ENCODE measurements at regions not wholly inside any gene's neighbourhood (a gene's known extent, or its start where the extent isn't known, plus 50 kb on each side); places are given as distances from the start of the nearest gene placed in this dataset.

DNA sequence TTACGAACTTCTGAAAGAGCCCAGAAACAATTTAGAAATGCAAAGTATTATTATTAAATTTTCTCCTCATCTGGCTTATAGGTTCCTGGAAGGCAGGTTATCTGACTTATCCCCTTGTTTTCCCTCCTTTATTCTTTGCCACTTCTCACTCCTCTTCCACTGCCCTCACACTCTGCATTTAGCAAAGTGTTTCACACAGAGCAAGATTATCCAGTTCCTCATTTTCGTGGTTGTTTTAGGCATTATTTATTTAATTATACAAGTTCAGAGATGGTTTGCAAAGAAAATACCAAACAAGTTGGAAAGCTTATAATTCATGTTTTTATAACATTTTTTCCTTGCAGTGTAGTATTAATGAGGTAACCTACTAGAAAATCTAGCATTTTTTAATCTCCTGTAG lies 544.9 kb downstream of the NSUN3 start:
- TF ChIP-seq SP1 (IDR thresholded peaks at IDR 0.05), result no peak
- TF ChIP-seq ARNT (IDR thresholded peaks at IDR 0.05), result no peak
- TF ChIP-seq FOXA1 (IDR thresholded peaks at IDR 0.05), result no peak
